ENCODE measurements at regions not wholly inside any gene's neighbourhood (a gene's known extent, or its start where the extent isn't known, plus 50 kb on each side); places are given as distances from the start of the nearest gene placed in this dataset.

DNA sequence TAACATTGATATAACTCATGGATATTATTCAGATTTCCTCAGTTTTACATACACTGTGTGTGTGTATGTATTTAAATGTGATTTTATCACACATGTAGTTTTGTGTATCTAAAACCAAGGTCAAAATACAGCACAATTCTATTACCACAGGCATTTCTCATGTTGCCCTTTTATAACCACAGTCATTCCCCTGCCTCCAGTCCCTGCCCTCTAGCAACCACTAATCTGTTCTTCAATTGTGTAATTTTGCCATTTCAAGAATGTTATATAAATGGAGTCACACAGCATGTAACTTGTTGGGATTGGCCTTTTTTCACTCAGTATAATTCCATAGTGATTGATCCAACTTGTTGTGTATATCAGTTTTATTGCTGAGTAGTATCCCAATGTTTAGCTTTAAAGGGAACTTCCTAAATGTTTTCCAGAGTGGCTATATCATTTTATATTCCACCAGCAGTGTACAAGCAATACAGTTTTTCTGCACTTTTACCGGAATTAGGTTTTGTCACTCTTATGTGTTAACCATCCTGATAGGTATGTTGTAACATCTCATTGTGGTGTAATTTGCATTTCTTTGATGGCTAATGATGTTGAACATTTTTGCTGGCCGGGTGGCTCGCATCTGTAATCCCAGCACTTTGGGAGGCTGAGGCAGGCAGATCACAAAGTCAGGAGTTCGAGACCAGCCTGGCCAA lies 338.2 kb downstream of the SOX4 start:
- H3K4me3 ChIP-seq, result no peak overlapping the region
- H3K4me1 ChIP-seq, result no peaks in the 10 kb centered on the region
- H3K27ac ChIP-seq, result no peak overlapping the region
- no peak for DNase-seq
- H3K36me3 ChIP-seq (replicated peaks in 1 of 2; ENCODE audit: insufficient read depth in 1 of 2, low read depth in 2 of 2), result no peaks in the 10 kb centered on the region
- intact Hi-C loops (cut with DNase I), result no loop called here
- peaks cover 0 to 6% (median 0%) of the 10 kb centered on the region in 3 donors for H3K9me3 ChIP-seq
- no peak for ATAC-seq
- no peaks in the 10 kb centered on the region for H3K27me3 ChIP-seq
- TF ChIP-seq CTCF (IDR thresholded peaks at IDR 0.05), result no peak
- no peak for TF ChIP-seq POLR2A (IDR thresholded peaks at IDR 0.05)
- 74 to 90% methylated on average over 4 of the region's 4 CpGs for WGBS, 2 donors

DNA sequence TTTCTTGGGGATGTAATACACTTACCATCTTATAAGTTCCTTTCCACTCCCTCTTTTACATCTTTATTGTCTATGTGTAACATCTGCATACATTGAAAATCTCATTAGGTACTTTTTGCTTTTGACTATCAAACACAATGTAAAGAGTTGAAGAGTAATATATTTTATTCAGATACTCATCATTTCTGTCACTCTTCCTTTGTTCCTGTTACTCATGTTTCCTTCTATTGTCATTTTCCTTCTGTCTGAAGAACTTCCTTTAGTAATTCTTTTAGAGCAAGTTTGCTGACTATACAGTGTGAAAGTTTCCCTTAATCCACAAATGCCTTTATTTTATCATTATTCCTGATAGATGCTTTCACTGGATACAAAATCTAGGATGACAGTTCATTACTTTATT lies 339.8 kb downstream of the SOX4 start:
- H3K27me3 ChIP-seq, result no peaks in the 10 kb centered on the region
- DNase-seq, result no peak
- intact Hi-C loops (cut with DNase I), result no loop called here
- H3K4me3 ChIP-seq, result no peak overlapping the region
- no peaks in the 10 kb centered on the region for H3K4me1 ChIP-seq
- no peak overlapping the region for H3K27ac ChIP-seq
- TF ChIP-seq POLR2A (IDR thresholded peaks at IDR 0.05) (no peak), CTCF (IDR thresholded peaks at IDR 0.05) (no peak)
- H3K36me3 ChIP-seq (replicated peaks in 1 of 2; ENCODE audit: insufficient read depth in 1 of 2, low read depth in 2 of 2), result no peaks in the 10 kb centered on the region
- no peak for ATAC-seq
- H3K9me3 ChIP-seq, result peaks cover 0 to 6% (median 0%) of the 10 kb centered on the region in 3 donors

- H3K36me3 ChIP-seq (replicated peaks in 1 of 2; ENCODE audit: insufficient read depth in 1 of 2, low read depth in 2 of 2), result no peaks in the 10 kb centered on the region
- H3K4me3 ChIP-seq, result no peak overlapping the region
- intact Hi-C loops (cut with DNase I), result no loop called here
- H3K9me3 ChIP-seq, result peaks cover 0 to 6% (median 0%) of the 10 kb centered on the region in 3 donors
- no peaks in the 10 kb centered on the region for H3K4me1 ChIP-seq
- no peak for ATAC-seq
- DNase-seq, result no peak
- no peak for TF ChIP-seq POLR2A (IDR thresholded peaks at IDR 0.05)
- TF ChIP-seq CTCF (IDR thresholded peaks at IDR 0.05), result no peak
- no peak overlapping the region for H3K27ac ChIP-seq
- H3K27me3 ChIP-seq, result no peaks in the 10 kb centered on the region
Observed at GRCh38 chr6:21935142-21935541, 341.6 kb downstream of the SOX4 start.

GRCh38 chr6:21935561-21936028 lies 342.0 kb downstream of the SOX4 start:
- intact Hi-C loops (cut with DNase I), result no loop called here
- DNase-seq, result peak; percentile 28 to 59 (median 37)

More at GRCh38 chr6:21935561-21936028, 342.0 kb downstream of the SOX4 start:
- no peak for TF ChIP-seq POLR2A (IDR thresholded peaks at IDR 0.05)
- TF ChIP-seq CTCF (IDR thresholded peaks at IDR 0.05), result peak in 6 of 7 experiments; percentile 37 to 54 (median 48)
- H3K4me3 ChIP-seq, result no peak overlapping the region
- no peak overlapping the region for H3K27ac ChIP-seq
- H3K9me3 ChIP-seq, result peaks cover 0 to 6% (median 0%) of the 10 kb centered on the region in 3 donors
- H3K36me3 ChIP-seq (replicated peaks in 1 of 2; ENCODE audit: insufficient read depth in 1 of 2, low read depth in 2 of 2), result no peaks in the 10 kb centered on the region
- H3K4me1 ChIP-seq, result no peaks in the 10 kb centered on the region
- no peaks in the 10 kb centered on the region for H3K27me3 ChIP-seq
- no peak for ATAC-seq
- WGBS, 2 donors, result 16 to 40% methylated on average over 2 of the region's 2 CpGs
